ENCODE measurements at regions not wholly inside any gene's neighbourhood (a gene's known extent, or its start where the extent isn't known, plus 50 kb on each side); places are given as distances from the start of the nearest gene placed in this dataset.

DNA sequence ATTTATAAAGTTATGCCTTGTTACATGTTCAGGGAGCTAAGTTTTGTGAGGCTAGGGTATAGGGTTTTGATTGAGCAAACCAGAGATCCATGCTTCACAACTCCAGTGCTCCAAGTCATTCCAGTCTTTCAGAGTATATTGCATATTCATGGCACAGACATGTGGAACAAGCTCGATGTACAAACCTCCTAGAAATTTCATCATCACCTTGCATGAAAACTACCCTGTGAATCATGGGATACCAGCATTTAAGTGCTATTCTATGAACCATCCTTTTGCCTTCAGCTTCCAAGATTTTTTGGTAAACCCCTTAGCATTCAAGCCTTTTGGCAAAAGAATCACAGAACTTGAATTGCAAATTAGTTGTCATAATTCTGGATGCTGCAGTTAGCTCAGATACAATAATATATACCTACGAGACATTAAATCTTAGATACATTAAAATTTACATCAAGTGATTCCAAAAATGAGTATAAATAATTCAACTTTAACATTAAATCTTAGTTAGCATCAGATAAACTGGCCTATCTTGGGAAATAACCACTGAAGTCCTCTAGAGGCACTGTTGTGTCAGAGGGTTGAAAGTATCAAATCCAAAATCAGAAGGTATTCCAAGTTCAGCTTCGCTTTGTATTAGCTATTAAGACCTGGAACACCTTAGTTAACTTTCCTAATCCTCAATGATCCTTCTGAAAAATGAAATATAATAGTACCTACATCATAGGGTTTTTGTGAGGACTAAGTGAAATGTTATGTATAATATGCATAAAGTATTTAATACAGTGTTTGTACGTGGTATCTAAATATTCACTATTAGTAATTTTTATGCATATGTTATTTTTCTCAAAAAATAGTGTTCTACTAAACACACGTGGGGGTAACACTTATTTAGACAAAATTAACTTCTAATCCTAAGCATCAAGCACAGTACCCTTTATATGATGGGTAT is 55.5 kb upstream of the CABCOCO1 start:
- no peak for TF ChIP-seq POLR2AphosphoS5 (IDR thresholded peaks at IDR 0.05)
- TF ChIP-seq, protein P1, sequence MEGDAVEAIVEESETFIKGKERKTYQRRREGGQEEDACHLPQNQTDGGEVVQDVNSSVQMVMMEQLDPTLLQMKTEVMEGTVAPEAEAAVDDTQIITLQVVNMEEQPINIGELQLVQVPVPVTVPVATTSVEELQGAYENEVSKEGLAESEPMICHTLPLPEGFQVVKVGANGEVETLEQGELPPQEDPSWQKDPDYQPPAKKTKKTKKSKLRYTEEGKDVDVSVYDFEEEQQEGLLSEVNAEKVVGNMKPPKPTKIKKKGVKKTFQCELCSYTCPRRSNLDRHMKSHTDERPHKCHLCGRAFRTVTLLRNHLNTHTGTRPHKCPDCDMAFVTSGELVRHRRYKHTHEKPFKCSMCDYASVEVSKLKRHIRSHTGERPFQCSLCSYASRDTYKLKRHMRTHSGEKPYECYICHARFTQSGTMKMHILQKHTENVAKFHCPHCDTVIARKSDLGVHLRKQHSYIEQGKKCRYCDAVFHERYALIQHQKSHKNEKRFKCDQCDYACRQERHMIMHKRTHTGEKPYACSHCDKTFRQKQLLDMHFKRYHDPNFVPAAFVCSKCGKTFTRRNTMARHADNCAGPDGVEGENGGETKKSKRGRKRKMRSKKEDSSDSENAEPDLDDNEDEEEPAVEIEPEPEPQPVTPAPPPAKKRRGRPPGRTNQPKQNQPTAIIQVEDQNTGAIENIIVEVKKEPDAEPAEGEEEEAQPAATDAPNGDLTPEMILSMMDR (IDR thresholded peaks at IDR 0.05): peak in 3 of 4 experiments; percentile 6 to 27 (median 13)
